ENCODE measurements at regions not wholly inside any gene's neighbourhood (a gene's known extent, or its start where the extent isn't known, plus 50 kb on each side); places are given as distances from the start of the nearest gene placed in this dataset.
"Not testable (repeated sequence)": the region's sequence is repeated elsewhere in the genome, so short reads cannot be mapped to it uniquely, and the experiment has no call there.

GRCh38 chr2:19169134-19169768, 189.2 kb downstream of the OSR1 start:
- DNase-seq (ENCODE audit: low read depth in 1 of 2, low spot score in 2 of 2), result no peak
- no peak overlapping the region for H3K4me3 ChIP-seq
- no peaks in the 10 kb centered on the region for H3K36me3 ChIP-seq
- no peak overlapping the region for H3K27ac ChIP-seq
- H3K27me3 ChIP-seq (replicated peaks), result no peaks in the 10 kb centered on the region
- H3K9me3 ChIP-seq (replicated peaks), result no peaks in the 10 kb centered on the region
- peaks cover 6% of the 10 kb centered on the region for H3K4me1 ChIP-seq (replicated peaks)

GRCh38 chr2:19164099-19164498, 194.3 kb downstream of the OSR1 start:
- H3K4me3 ChIP-seq; H3K4me1 ChIP-seq (replicated peaks); H3K9me3 ChIP-seq (replicated peaks); H3K27ac ChIP-seq; H3K36me3 ChIP-seq; H3K27me3 ChIP-seq (replicated peaks); DNase-seq (ENCODE audit: low read depth in 1 of 2, low spot score in 2 of 2): not testable (repeated sequence)

GRCh38 chr2:19158896-19159295, 199.5 kb downstream of the OSR1 start:
- Histone ChIP-seq H3K36me3 (no peaks in the 10 kb centered on the region), H3K27ac (no peak overlapping the region), H3K9me3 (replicated peaks) (no peaks in the 10 kb centered on the region), H3K27me3 (replicated peaks) (no peaks in the 10 kb centered on the region), H3K4me1 (replicated peaks) (no peaks in the 10 kb centered on the region), H3K4me3 (no peak overlapping the region)
- DNase-seq (ENCODE audit: low read depth in 1 of 2, low spot score in 2 of 2), result no peak

- no peak for DNase-seq (ENCODE audit: low read depth in 1 of 2, low spot score in 2 of 2)
- Histone ChIP-seq H3K27ac (no peak overlapping the region), H3K27me3 (replicated peaks) (no peaks in the 10 kb centered on the region)
These were observed 200.2 kb downstream of the OSR1 start for GRCh38 chr2:19158211-19158610.

GRCh38 chr2:19156646-19157045, 201.8 kb downstream of the OSR1 start:
- no peak for DNase-seq (ENCODE audit: low read depth in 1 of 2, low spot score in 2 of 2)
- Histone ChIP-seq H3K27ac (no peak overlapping the region), H3K9me3 (replicated peaks) (no peaks in the 10 kb centered on the region), H3K4me3 (no peak overlapping the region), H3K4me1 (replicated peaks) (no peaks in the 10 kb centered on the region), H3K27me3 (replicated peaks) (no peaks in the 10 kb centered on the region), H3K36me3 (no peaks in the 10 kb centered on the region)

More at GRCh38 chr2:19158211-19158610, 200.2 kb downstream of the OSR1 start:
- H3K4me1 ChIP-seq (replicated peaks), result no peaks in the 10 kb centered on the region
- H3K4me3 ChIP-seq, result no peak overlapping the region
- no peaks in the 10 kb centered on the region for H3K9me3 ChIP-seq (replicated peaks)
- no peaks in the 10 kb centered on the region for H3K36me3 ChIP-seq

GRCh38 chr2:19150726-19151125, 207.7 kb downstream of the OSR1 start:
- Histone ChIP-seq H3K27ac (no peak overlapping the region), H3K4me3 (no peak overlapping the region), H3K27me3 (replicated peaks) (no peaks in the 10 kb centered on the region), H3K36me3 (no peaks in the 10 kb centered on the region), H3K9me3 (replicated peaks) (no peaks in the 10 kb centered on the region), H3K4me1 (replicated peaks) (peaks cover 12% of the 10 kb centered on the region)
- no peak for DNase-seq (ENCODE audit: low read depth in 1 of 2, low spot score in 2 of 2)

GRCh38 chr2:19146867-19147266, 211.6 kb downstream of the OSR1 start:
- no peak overlapping the region for H3K4me3 ChIP-seq
- no peaks in the 10 kb centered on the region for H3K9me3 ChIP-seq (replicated peaks)
- H3K27me3 ChIP-seq (replicated peaks), result no peaks in the 10 kb centered on the region
- no peak overlapping the region for H3K27ac ChIP-seq
- no peak for DNase-seq (ENCODE audit: low read depth in 1 of 2, low spot score in 2 of 2)
- no peaks in the 10 kb centered on the region for H3K36me3 ChIP-seq
- peaks cover 22% of the 10 kb centered on the region for H3K4me1 ChIP-seq (replicated peaks)

GRCh38 chr2:19141234-19142004, 217.0 kb downstream of the OSR1 start:
- Histone ChIP-seq H3K9me3 (replicated peaks) (no peaks in the 10 kb centered on the region), H3K27ac (peak overlapping the region; percentile 81), H3K4me1 (replicated peaks) (peaks cover 32% of the 10 kb centered on the region), H3K27me3 (replicated peaks) (no peaks in the 10 kb centered on the region), H3K36me3 (no peaks in the 10 kb centered on the region), H3K4me3 (no peak overlapping the region)
- peak; percentile 47 to 64 for DNase-seq (ENCODE audit: low read depth in 1 of 2, low spot score in 2 of 2)

GRCh38 chr2:19140463-19141208, 217.8 kb downstream of the OSR1 start:
- Histone ChIP-seq H3K36me3 (no peaks in the 10 kb centered on the region), H3K4me1 (replicated peaks) (peaks cover 32% of the 10 kb centered on the region), H3K27me3 (replicated peaks) (no peaks in the 10 kb centered on the region), H3K27ac (peak overlapping the region; percentile 81), H3K9me3 (replicated peaks) (no peaks in the 10 kb centered on the region), H3K4me3 (no peak overlapping the region)
- peak; percentile 90 to 96 for DNase-seq (ENCODE audit: low read depth in 1 of 2, low spot score in 2 of 2)

- Histone ChIP-seq H3K27ac (no peak overlapping the region), H3K9me3 (replicated peaks) (no peaks in the 10 kb centered on the region), H3K4me1 (replicated peaks) (peaks cover 32% of the 10 kb centered on the region), H3K27me3 (replicated peaks) (no peaks in the 10 kb centered on the region), H3K36me3 (no peaks in the 10 kb centered on the region), H3K4me3 (no peak overlapping the region)
- no peak for DNase-seq (ENCODE audit: low read depth in 1 of 2, low spot score in 2 of 2)
These were observed 219.0 kb downstream of the OSR1 start for GRCh38 chr2:19139386-19139785.

- DNase-seq (ENCODE audit: low read depth in 1 of 2, low spot score in 2 of 2), result no peak
- Histone ChIP-seq H3K27ac (no peak overlapping the region), H3K4me3 (no peak overlapping the region)
These were observed 220.1 kb downstream of the OSR1 start for GRCh38 chr2:19138264-19138825.

GRCh38 chr2:19137433-19137832, 221.0 kb downstream of the OSR1 start:
- Histone ChIP-seq H3K36me3 (no peaks in the 10 kb centered on the region), H3K27ac (no peak overlapping the region), H3K9me3 (replicated peaks) (no peaks in the 10 kb centered on the region), H3K27me3 (replicated peaks) (no peaks in the 10 kb centered on the region), H3K4me1 (replicated peaks) (peaks cover 28% of the 10 kb centered on the region), H3K4me3 (no peak overlapping the region)
- DNase-seq (ENCODE audit: low read depth in 1 of 2, low spot score in 2 of 2), result no peak

More at GRCh38 chr2:19138264-19138825, 220.1 kb downstream of the OSR1 start:
- H3K27me3 ChIP-seq (replicated peaks), result no peaks in the 10 kb centered on the region
- H3K9me3 ChIP-seq (replicated peaks), result no peaks in the 10 kb centered on the region
- no peaks in the 10 kb centered on the region for H3K36me3 ChIP-seq
- peaks cover 32% of the 10 kb centered on the region for H3K4me1 ChIP-seq (replicated peaks)

- Histone ChIP-seq H3K27ac (no peak overlapping the region), H3K4me1 (replicated peaks) (peaks cover 28% of the 10 kb centered on the region), H3K36me3 (no peaks in the 10 kb centered on the region), H3K9me3 (replicated peaks) (no peaks in the 10 kb centered on the region), H3K4me3 (no peak overlapping the region), H3K27me3 (replicated peaks) (no peaks in the 10 kb centered on the region)
- DNase-seq (ENCODE audit: low read depth in 1 of 2, low spot score in 2 of 2), result no peak
These were observed 225.5 kb downstream of the OSR1 start for GRCh38 chr2:19132967-19133366.

GRCh38 chr2:19131871-19132270, 226.6 kb downstream of the OSR1 start:
- DNase-seq (ENCODE audit: low read depth in 1 of 2, low spot score in 2 of 2), result no peak
- no peaks in the 10 kb centered on the region for H3K27me3 ChIP-seq (replicated peaks)
- peak overlapping the region; percentile 85; the same call in 1 of the 2 replicates for H3K27ac ChIP-seq
- H3K9me3 ChIP-seq (replicated peaks), result no peaks in the 10 kb centered on the region
- H3K36me3 ChIP-seq, result no peaks in the 10 kb centered on the region
- H3K4me1 ChIP-seq (replicated peaks), result peaks cover 28% of the 10 kb centered on the region
- no peak overlapping the region for H3K4me3 ChIP-seq
